ENCODE measurements at regions not wholly inside any gene's neighbourhood (a gene's known extent, or its start where the extent isn't known, plus 50 kb on each side); places are given as distances from the start of the nearest gene placed in this dataset.
"Not testable (repeated sequence)": the region's sequence is repeated elsewhere in the genome, so short reads cannot be mapped to it uniquely, and the experiment has no call there.

DNA sequence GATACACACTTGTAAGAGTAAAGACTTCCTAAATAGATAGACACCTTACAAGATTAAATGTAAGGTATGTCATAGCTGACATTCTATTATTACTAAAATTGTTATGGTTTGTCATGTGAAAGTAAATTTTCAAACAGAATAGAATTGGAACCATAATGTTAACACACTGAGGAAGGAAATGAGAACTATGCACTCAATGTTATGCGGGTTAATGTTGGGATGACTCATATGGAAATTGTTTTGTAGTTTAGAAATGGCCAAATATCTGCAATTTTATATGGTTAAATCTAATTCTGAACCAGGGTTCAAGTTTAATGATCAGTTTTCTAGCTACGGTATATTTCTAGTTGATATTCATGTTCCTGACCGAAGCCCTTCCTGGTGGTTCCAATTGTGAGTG is 214.2 kb upstream of the ADO start:
- WGBS (ENCODE audit: insufficient coverage): 83% methylated on average over 3 of the region's 3 CpGs
- H3K4me3 ChIP-seq (ENCODE audit: control insufficient read depth in 1 of 7, extremely low read depth in 1 of 7, insufficient read depth in 4 of 7, low read depth in 2 of 7, low read length in 6 of 7): no peak overlapping the region
- H3K4me1 ChIP-seq (ENCODE audit: control extremely low read depth in 1 of 4, control insufficient read depth in 4 of 4, insufficient read depth in 4 of 4, low read length in 3 of 4): no peaks in the 10 kb centered on the region
- H3K36me3 ChIP-seq (ENCODE audit: control insufficient read depth in 4 of 4, insufficient read depth in 4 of 4, low read length in 3 of 4): no peaks in the 10 kb centered on the region
- ChIA-PET POLR2A (no interaction called here), CTCF (interaction anchor here (0.6 to 1.2 kb wide), 3 partner anchors 10 to 568 kb away, joined by 3 read pairs; no protein-coding TSS in a partner anchor)
- DNase-seq: no peak
- peaks cover 0 to 3% (median 0%) of the 10 kb centered on the region in 5 experiments for H3K9me3 ChIP-seq (ENCODE audit: control extremely low read depth in 1 of 5, control insufficient read depth in 4 of 5, insufficient read depth in 2 of 5, low read depth in 1 of 5, low read length in 4 of 5)
- peaks cover 0 to 2% (median 0%) of the 10 kb centered on the region in 5 experiments for H3K27me3 ChIP-seq (replicated peaks in 2 of 5; ENCODE audit: control insufficient read depth in 4 of 5, insufficient read depth in 5 of 5, low read length in 4 of 5)
- no peak overlapping the region for H3K27ac ChIP-seq (ENCODE audit: insufficient read depth in 1 of 2, low read depth in 1 of 2, low read length in 2 of 2, poor library complexity in 1 of 2, severe bottlenecking in 2 of 2)

- ChIA-PET POLR2A (no interaction called here), CTCF (interaction anchor here (0.5 to 2.7 kb wide), 10 partner anchors 9 to 602 kb away, joined by 3 to 17 read pairs (median 4); no protein-coding TSS in a partner anchor)
- Histone ChIP-seq H3K36me3 (ENCODE audit: control insufficient read depth in 4 of 4, insufficient read depth in 4 of 4, low read length in 3 of 4) (no peaks in the 10 kb centered on the region), H3K9me3 (ENCODE audit: control extremely low read depth in 1 of 5, control insufficient read depth in 4 of 5, insufficient read depth in 2 of 5, low read depth in 1 of 5, low read length in 4 of 5) (no peaks in the 10 kb centered on the region), H3K27ac (ENCODE audit: insufficient read depth in 1 of 2, low read depth in 1 of 2, low read length in 2 of 2, poor library complexity in 1 of 2, severe bottlenecking in 2 of 2) (no peak overlapping the region), H3K4me1 (ENCODE audit: control extremely low read depth in 1 of 4, control insufficient read depth in 4 of 4, insufficient read depth in 4 of 4, low read length in 3 of 4) (no peaks in the 10 kb centered on the region), H3K27me3 (replicated peaks in 2 of 5; ENCODE audit: control insufficient read depth in 4 of 5, insufficient read depth in 5 of 5, low read length in 4 of 5) (peaks cover 0 to 8% (median 0%) of the 10 kb centered on the region in 5 experiments), H3K4me3 (ENCODE audit: control insufficient read depth in 1 of 7, extremely low read depth in 1 of 7, insufficient read depth in 4 of 7, low read depth in 2 of 7, low read length in 6 of 7) (no peak overlapping the region)
- DNase-seq: peak; percentile 36 to 51 (median 42)
- 75% methylated on average over 2 of the region's 3 CpGs for WGBS (ENCODE audit: insufficient coverage)
These were observed 210.4 kb upstream of the ADO start for GRCh38 chr10:62594093-62594520.

DNA sequence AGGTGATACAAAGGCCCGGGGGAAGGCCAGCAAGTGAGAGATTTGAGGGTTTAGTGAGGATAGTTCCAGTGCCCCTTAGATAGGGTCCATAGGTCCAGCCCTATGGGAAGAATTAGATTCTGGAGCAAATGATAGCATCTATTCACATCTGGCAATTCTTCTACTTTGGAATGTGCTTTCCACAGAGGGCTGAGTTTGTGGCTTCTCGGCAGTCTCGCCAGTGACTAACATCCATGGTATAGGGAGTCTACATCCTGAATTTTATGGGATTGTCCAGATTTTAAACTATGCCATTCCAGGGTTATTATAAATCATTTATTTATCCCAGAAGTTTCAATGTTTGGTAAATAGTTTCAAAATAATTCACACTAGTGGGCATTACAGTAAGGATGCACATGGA is 207.3 kb upstream of the ADO start:
- Histone ChIP-seq H3K4me3 (ENCODE audit: control insufficient read depth in 1 of 7, extremely low read depth in 1 of 7, insufficient read depth in 4 of 7, low read depth in 2 of 7, low read length in 6 of 7) (no peak overlapping the region), H3K4me1 (ENCODE audit: control extremely low read depth in 1 of 4, control insufficient read depth in 4 of 4, insufficient read depth in 4 of 4, low read length in 3 of 4) (no peaks in the 10 kb centered on the region), H3K27ac (ENCODE audit: insufficient read depth in 1 of 2, low read depth in 1 of 2, low read length in 2 of 2, poor library complexity in 1 of 2, severe bottlenecking in 2 of 2) (no peak overlapping the region), H3K36me3 (ENCODE audit: control insufficient read depth in 4 of 4, insufficient read depth in 4 of 4, low read length in 3 of 4) (no peaks in the 10 kb centered on the region), H3K9me3 (ENCODE audit: control extremely low read depth in 1 of 5, control insufficient read depth in 4 of 5, insufficient read depth in 2 of 5, low read depth in 1 of 5, low read length in 4 of 5) (no peaks in the 10 kb centered on the region), H3K27me3 (replicated peaks in 2 of 5; ENCODE audit: control insufficient read depth in 4 of 5, insufficient read depth in 5 of 5, low read length in 4 of 5) (peaks cover 0 to 8% (median 0%) of the 10 kb centered on the region in 5 experiments)
- 100% methylated on average over 1 of the region's 3 CpGs for whole genome bisulfite sequencing (ENCODE audit: insufficient coverage)
- no peak for DNase-seq
- POLR2A ChIA-PET: no interaction called here
- CTCF ChIA-PET: interaction anchor here (1.2 to 2.0 kb wide), 2 partner anchors 398 to 561 kb away, joined by 3 to 6 read pairs; no protein-coding TSS in a partner anchor

DNA sequence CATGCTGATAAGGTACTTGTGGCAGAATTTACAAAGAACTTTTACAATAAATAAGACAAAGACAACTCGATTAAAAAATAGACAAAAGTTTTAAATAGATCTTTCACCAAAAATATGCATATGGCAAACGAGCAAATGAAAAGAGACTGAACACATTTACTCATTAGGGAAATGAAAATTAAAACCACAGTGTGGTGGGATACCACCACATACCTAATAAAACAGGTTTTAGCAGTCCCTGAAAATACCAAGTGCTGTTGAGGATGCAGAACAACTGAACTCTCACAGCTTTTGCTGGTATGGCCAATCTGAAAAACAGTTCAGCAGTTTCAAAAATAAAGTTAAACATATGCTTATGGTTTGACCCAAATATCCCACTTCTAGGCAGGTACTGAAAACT is 205.4 kb upstream of the ADO start:
- Histone ChIP-seq H3K4me1 (ENCODE audit: control extremely low read depth in 1 of 4, control insufficient read depth in 4 of 4, insufficient read depth in 4 of 4, low read length in 3 of 4) (no peaks in the 10 kb centered on the region), H3K27ac (ENCODE audit: insufficient read depth in 1 of 2, low read depth in 1 of 2, low read length in 2 of 2, poor library complexity in 1 of 2, severe bottlenecking in 2 of 2) (no peak overlapping the region), H3K36me3 (ENCODE audit: control insufficient read depth in 4 of 4, insufficient read depth in 4 of 4, low read length in 3 of 4) (no peaks in the 10 kb centered on the region), H3K4me3 (ENCODE audit: control insufficient read depth in 1 of 7, extremely low read depth in 1 of 7, insufficient read depth in 4 of 7, low read depth in 2 of 7, low read length in 6 of 7) (no peak overlapping the region), H3K27me3 (replicated peaks in 2 of 5; ENCODE audit: control insufficient read depth in 4 of 5, insufficient read depth in 5 of 5, low read length in 4 of 5) (peaks cover 0 to 8% (median 0%) of the 10 kb centered on the region in 5 experiments), H3K9me3 (ENCODE audit: control extremely low read depth in 1 of 5, control insufficient read depth in 4 of 5, insufficient read depth in 2 of 5, low read depth in 1 of 5, low read length in 4 of 5) (no peaks in the 10 kb centered on the region)
- ChIA-PET CTCF (interaction anchor here (0.8 to 1.0 kb wide), 3 partner anchors 9 to 219 kb away, joined by 3 to 4 read pairs (median 3); no protein-coding TSS in a partner anchor), POLR2A (no interaction called here)
- 75% methylated on average over 1 of the region's 2 CpGs for WGBS (ENCODE audit: insufficient coverage)
- DNase-seq: no peak

DNA sequence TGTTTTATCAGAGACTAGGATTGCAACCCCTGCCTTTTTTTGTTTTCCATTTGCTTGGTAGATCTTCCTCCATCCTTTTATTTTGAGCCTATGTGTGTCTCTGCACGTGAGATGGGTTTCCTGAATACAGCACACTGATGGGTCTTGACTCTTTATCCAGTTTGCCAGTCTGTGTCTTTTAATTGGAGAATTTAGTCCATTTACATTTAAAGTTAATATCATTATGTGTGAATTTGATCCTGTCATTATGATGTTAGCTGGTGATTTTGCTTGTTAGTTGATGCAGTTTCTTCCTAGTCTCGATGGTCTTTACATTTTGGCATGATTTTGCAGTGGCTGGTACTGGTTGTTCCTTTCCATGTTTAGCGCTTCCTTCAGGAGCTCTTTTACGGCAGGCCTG is 198.0 kb upstream of the ADO start:
- H3K4me1 ChIP-seq (ENCODE audit: control extremely low read depth in 1 of 4, control insufficient read depth in 4 of 4, insufficient read depth in 4 of 4, low read length in 3 of 4); H3K27ac ChIP-seq (ENCODE audit: insufficient read depth in 1 of 2, low read depth in 1 of 2, low read length in 2 of 2, poor library complexity in 1 of 2, severe bottlenecking in 2 of 2); H3K9me3 ChIP-seq (ENCODE audit: control extremely low read depth in 1 of 5, control insufficient read depth in 4 of 5, insufficient read depth in 2 of 5, low read depth in 1 of 5, low read length in 4 of 5); H3K36me3 ChIP-seq (ENCODE audit: control insufficient read depth in 4 of 4, insufficient read depth in 4 of 4, low read length in 3 of 4); DNase-seq; H3K27me3 ChIP-seq (replicated peaks in 2 of 5; ENCODE audit: control insufficient read depth in 4 of 5, insufficient read depth in 5 of 5, low read length in 4 of 5); H3K4me3 ChIP-seq (ENCODE audit: control insufficient read depth in 1 of 7, extremely low read depth in 1 of 7, insufficient read depth in 4 of 7, low read depth in 2 of 7, low read length in 6 of 7); CTCF ChIA-PET; POLR2A ChIA-PET: not testable (repeated sequence)
- no CpG with 5 or more reads among the region's 4 CpGs for WGBS (ENCODE audit: insufficient coverage)

DNA sequence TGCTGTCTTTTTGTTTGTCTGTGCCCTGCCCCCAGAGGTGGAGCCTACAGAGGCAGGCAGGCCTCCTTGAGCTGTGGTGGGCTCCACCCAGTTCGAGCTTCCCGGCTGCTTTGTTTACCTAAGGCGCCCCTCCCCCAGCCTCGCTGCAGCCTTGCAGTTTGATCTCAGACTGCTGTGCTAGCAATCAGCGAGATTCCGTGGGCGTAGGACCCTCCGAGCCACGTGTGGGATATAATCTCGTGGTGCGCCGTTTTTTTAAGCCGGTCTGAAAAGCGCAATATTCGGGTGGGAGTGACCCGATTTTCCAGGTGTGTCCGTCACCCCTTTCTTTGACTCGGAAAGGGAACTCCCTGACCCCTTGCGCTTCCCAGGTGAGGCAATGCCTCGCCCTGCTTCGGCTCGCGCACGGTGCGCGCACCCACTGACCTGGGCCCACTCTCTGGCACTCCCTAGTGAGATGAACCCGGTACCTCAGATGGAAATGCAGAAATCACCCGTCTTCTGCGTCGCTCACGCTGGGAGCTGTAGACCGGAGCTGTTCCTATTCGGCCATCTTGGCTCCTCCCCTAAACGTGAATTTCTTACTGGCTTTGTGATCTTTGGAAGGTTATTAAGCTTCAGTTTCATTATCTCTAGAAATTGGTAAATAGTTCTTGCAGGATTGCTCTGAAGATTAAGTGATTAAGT is 196.2 kb upstream of the ADO start:
- H3K4me3 ChIP-seq (ENCODE audit: control insufficient read depth in 1 of 7, extremely low read depth in 1 of 7, insufficient read depth in 4 of 7, low read depth in 2 of 7, low read length in 6 of 7); H3K27me3 ChIP-seq (replicated peaks in 2 of 5; ENCODE audit: control insufficient read depth in 4 of 5, insufficient read depth in 5 of 5, low read length in 4 of 5); H3K27ac ChIP-seq (ENCODE audit: insufficient read depth in 1 of 2, low read depth in 1 of 2, low read length in 2 of 2, poor library complexity in 1 of 2, severe bottlenecking in 2 of 2); H3K36me3 ChIP-seq (ENCODE audit: control insufficient read depth in 4 of 4, insufficient read depth in 4 of 4, low read length in 3 of 4); H3K9me3 ChIP-seq (ENCODE audit: control extremely low read depth in 1 of 5, control insufficient read depth in 4 of 5, insufficient read depth in 2 of 5, low read depth in 1 of 5, low read length in 4 of 5); H3K4me1 ChIP-seq (ENCODE audit: control extremely low read depth in 1 of 4, control insufficient read depth in 4 of 4, insufficient read depth in 4 of 4, low read length in 3 of 4); DNase-seq; POLR2A ChIA-PET: not testable (repeated sequence)
- WGBS (ENCODE audit: insufficient coverage): 75% methylated on average over 9 of the region's 34 CpGs
- CTCF ChIA-PET: interaction anchor here (5.2 to 6.8 kb wide), 2 partner anchors 210 to 549 kb away, joined by 54 to 68 read pairs; partner anchors contain the start of gene EGR2

- H3K4me3 ChIP-seq (ENCODE audit: control insufficient read depth in 1 of 7, extremely low read depth in 1 of 7, insufficient read depth in 4 of 7, low read depth in 2 of 7, low read length in 6 of 7): no peak overlapping the region
- DNase-seq: peak; percentile 69 to 83 (median 80)
- 46% methylated on average over 6 of the region's 7 CpGs for WGBS (ENCODE audit: insufficient coverage)
- CTCF ChIA-PET: interaction anchor here (0.7 to 6.8 kb wide), 27 partner anchors 9 to 1110 kb away, joined by 3 to 68 read pairs (median 3); partner anchors contain the start of genes ADO and EGR2
- no peaks in the 10 kb centered on the region for H3K4me1 ChIP-seq (ENCODE audit: control extremely low read depth in 1 of 4, control insufficient read depth in 4 of 4, insufficient read depth in 4 of 4, low read length in 3 of 4)
- H3K9me3 ChIP-seq (ENCODE audit: control extremely low read depth in 1 of 5, control insufficient read depth in 4 of 5, insufficient read depth in 2 of 5, low read depth in 1 of 5, low read length in 4 of 5): no peaks in the 10 kb centered on the region
- POLR2A ChIA-PET: no interaction called here
- no peak overlapping the region for H3K27ac ChIP-seq (ENCODE audit: insufficient read depth in 1 of 2, low read depth in 1 of 2, low read length in 2 of 2, poor library complexity in 1 of 2, severe bottlenecking in 2 of 2)
- peaks cover 0 to 6% (median 0%) of the 10 kb centered on the region in 5 experiments for H3K27me3 ChIP-seq (replicated peaks in 2 of 5; ENCODE audit: control insufficient read depth in 4 of 5, insufficient read depth in 5 of 5, low read length in 4 of 5)
- H3K36me3 ChIP-seq (ENCODE audit: control insufficient read depth in 4 of 4, insufficient read depth in 4 of 4, low read length in 3 of 4): no peaks in the 10 kb centered on the region
These were observed 193.8 kb upstream of the ADO start for GRCh38 chr10:62610649-62611229.

Data from common myeloid progenitor, CD34-positive (primary cell).